K562 (cell line): ENCODE measurements at regions not wholly inside any gene's neighbourhood (a gene's known extent, or its start where the extent isn't known, plus 50 kb on each side); places are given as distances from the start of the nearest gene placed in this dataset.

Source experiments
- ATAC-seq: fragments of 200-7000 bp; cut with Tn5 transposase; 3 replicates; pipeline ENCODE4 v1.9.1; 2020; ENCODE audit warnings: moderate library complexity
- BruUV-seq: library from RNA; stranded (reverse); fragments of 400-500 nt; replicated peaks from 2 replicates; lab custom pipeline; 2021; lab: Mats Ljungman, UMichigan
- CTCF ChIA-PET: fragments of 300-600 bp; formaldehyde crosslinking; extraction: SDS; loops from one replicate; lab custom pipeline; 2021; ENCODE audit warnings: low intra/inter-chr PET ratio; lab: Yijun Ruan, JAX
- POLR2A ChIA-PET: fragments of 300-600, 350-650 bp; sonication (Branson Sonifier 250); formaldehyde crosslinking; extraction: SDS; loops from one replicate; lab custom pipeline; 2021; ENCODE audit warnings: antibody characterized with exemption, inconsistent platforms; lab: Yijun Ruan, JAX
- DNase-seq, 4 experiments: peaks; one replicate each; pipeline versions ENCODE4 v3.0.0 to v3.0.0-alpha.2; 2011 to 2018; ENCODE audit warnings: low spot score in 3 of 4, mixed read lengths in 3 of 4; ENCODE audit errors: extremely low read depth in 1 of 4
- FAIRE-seq: peaks from 2 replicates; lab custom pipeline; 2011; peaks lifted over from hg19 to GRCh38; lab: Jason Lieb, UNC
- H2AFZ ChIP-seq: 2 replicates; pipeline ENCODE4 v1.6.0; 2011; ENCODE audit warnings: low read depth, low read length, control low read depth, inconsistent platforms
- H3K27ac ChIP-seq: fragments of 200-600 bp; 3 replicates; pipeline ENCODE4 v1.8.0; 2011; ENCODE audit warnings: low read depth, mild to moderate bottlenecking, control low read depth, inconsistent platforms, low read length, moderate library complexity, mixed read lengths; ENCODE audit errors: extremely low read depth
- H3K27me3 ChIP-seq, 2 experiments: fragments of 300-600 bp in 1 of 2; 2 replicates in 1 of 2; 3 replicates in 1 of 2; pipeline versions ENCODE4 v1.6.0 to v1.8.0; 2011; ENCODE audit warnings: inconsistent platforms in 2 of 2, low read length in 2 of 2, mild to moderate bottlenecking in 1 of 2, mixed read lengths in 1 of 2, moderate library complexity in 1 of 2; ENCODE audit not compliant: control insufficient read depth in 2 of 2, insufficient read depth in 2 of 2
- H3K36me3 ChIP-seq: fragments of 300-600 bp; 3 replicates; pipeline ENCODE4 v1.8.0; 2011; ENCODE audit warnings: mild to moderate bottlenecking, low read length, inconsistent platforms; ENCODE audit not compliant: control insufficient read depth, insufficient read depth
- H3K4me1 ChIP-seq, 2 experiments: fragments of 200-600 bp in 1 of 2; replicated peaks in 1 of 2; 2 replicates in 1 of 2; 3 replicates in 1 of 2; pipeline versions ENCODE4 v1.5.1 to v1.8.0; 2011; ENCODE audit warnings: inconsistent platforms in 2 of 2, low read length in 2 of 2, mild to moderate bottlenecking in 1 of 2, mixed read lengths in 1 of 2, moderate library complexity in 1 of 2; ENCODE audit not compliant: control insufficient read depth in 2 of 2, insufficient read depth in 2 of 2
- H3K4me2 ChIP-seq: 2 replicates; pipeline ENCODE4 v1.6.1; 2011; ENCODE audit warnings: low read length, control low read depth, inconsistent platforms, mixed read lengths; ENCODE audit not compliant: insufficient read depth
- H3K4me3 ChIP-seq: fragments of 200-600 bp; sonication (generic), shearing (Covaris generic); 2 replicates; pipeline ENCODE4 v1.5.1; 2016; ENCODE audit warnings: control low read depth, inconsistent platforms
- H3K79me2 ChIP-seq: fragments of 200-600 bp; 3 replicates; pipeline ENCODE4 v1.8.0; 2011; ENCODE audit warnings: low read length, inconsistent platforms; ENCODE audit not compliant: control insufficient read depth, insufficient read depth
- H3K9ac ChIP-seq, 2 experiments: 2 replicates each; pipeline versions ENCODE4 v1.6.0 to v1.6.1; 2011; ENCODE audit warnings: low read depth in 2 of 2, low read length in 2 of 2, control low read depth in 1 of 2, inconsistent platforms in 1 of 2, mild to moderate bottlenecking in 1 of 2, mixed read lengths in 1 of 2; ENCODE audit not compliant: insufficient read depth in 1 of 2
- H3K9me1 ChIP-seq: one replicate; pipeline ENCODE4 v1.6.0; 2011; ENCODE audit warnings: inconsistent platforms, mild to moderate bottlenecking, low read length, moderate library complexity; ENCODE audit not compliant: control insufficient read depth, insufficient read depth
- H3K9me3 ChIP-seq: replicated peaks from 2 replicates; pipeline ENCODE4 v1.5.1; 2011; ENCODE audit warnings: low read depth, low read length, inconsistent platforms; ENCODE audit not compliant: control insufficient read depth, insufficient read depth
- H4K20me1 ChIP-seq: replicated peaks from 2 replicates; pipeline ENCODE4 v1.6.1; 2011; ENCODE audit warnings: low read length, inconsistent platforms, mixed read lengths; ENCODE audit not compliant: control insufficient read depth, insufficient read depth
- CBX2 ChIP-seq: fragments of 200-600 bp; sonication (generic); IDR thresholded peaks from one replicate; pipeline ENCODE4 v1.6.1; 2012; ENCODE audit warnings: mild to moderate bottlenecking, low read length, inconsistent platforms; ENCODE audit not compliant: insufficient read depth, poor library complexity, severe bottlenecking
- CHCHD3 ChIP-seq: fragments of 250-450 bp; sonication (Bioruptor Pico); IDR thresholded peaks from 2 replicates; pipeline ENCODE4 v2.1.2; 2022; ENCODE audit warnings: mild to moderate bottlenecking
- DACH1 ChIP-seq: fragments of 450-650 bp; IDR thresholded peaks from 2 replicates; pipeline ENCODE4 v1.6.1; 2018; ENCODE audit not compliant: partially characterized antibody
- ILF3 ChIP-seq: fragments of 450-650 bp; IDR thresholded peaks from 2 replicates; pipeline ENCODE4 v1.6.1; 2018; ENCODE audit warnings: antibody characterized with exemption, mild to moderate bottlenecking, moderate library complexity, borderline replicate concordance
- NFXL1 ChIP-seq: fragments of 450-650 bp; formaldehyde crosslinking; IDR thresholded peaks from 2 replicates; pipeline ENCODE4 v1.4.0; 2021; ENCODE audit warnings: mild to moderate bottlenecking
- NR3C1 ChIP-seq: sonication (generic); formaldehyde crosslinking; IDR thresholded peaks from 2 replicates; pipeline ENCODE4 v1.8.1; 2022; ENCODE audit warnings: missing genetic modification reagents
- SRSF1 ChIP-seq: fragments of 200-400 bp; formaldehyde crosslinking; IDR thresholded peaks from 2 replicates; pipeline ENCODE4 v1.6.1; 2017; ENCODE audit warnings: mild to moderate bottlenecking, low read depth, low read length, moderate library complexity
- ZNF197 ChIP-seq: fragments of 200-800 bp; sonication (Bioruptor generic); IDR thresholded peaks from 2 replicates; pipeline ENCODE4 v1.6.1; 2016; ENCODE audit warnings: low read depth, missing genetic modification characterization, missing compliant biosample characterization
- WGBS: fragments of 100-300 bp; shearing (Covaris generic); methylation state at CpG from one replicate; pipeline ENCODE4 v1.1.6; 2016; ENCODE audit warnings: low coverage, mixed read lengths; ENCODE audit not compliant: insufficient coverage; ENCODE audit errors: missing lambda C conversion rate; 5-methylcytosine and 5-hydroxymethylcytosine counted together
- in situ Hi-C: fragments of 300-500 bp; cut with MboI; formaldehyde crosslinking; loops from 4 replicates; pipeline ENCODE4 v1.15.0; 2018; ENCODE audit warnings: inconsistent platforms, mixed read lengths
- intact Hi-C: fragments of 100-400 bp; cut with micrococcal nuclease; formaldehyde crosslinking; loops from 2 replicates; pipeline ENCODE4 v1.14.2; 2022

- TF ChIP-seq SRSF1 (no peak), ZNF197 (CRISPR knock-in tag) (no peak)
Measured at GRCh38 chr10:62709200-62709599, 95.3 kb upstream of the ADO start (continued).

GRCh38 chr10:62710182-62710581 is 94.3 kb upstream of the ADO start:
- Histone ChIP-seq H4K20me1 (no peaks in the 10 kb centered on the region), H3K36me3 (no peaks in the 10 kb centered on the region), H3K9me3 (no peaks in the 10 kb centered on the region), H3K27ac (no peak overlapping the region), H3K4me2 (no peak overlapping the region), H3K79me2 (no peaks in the 10 kb centered on the region), H3K27me3 (no peaks in the 10 kb centered on the region), H3K9ac (no peak overlapping the region), H3K9me1 (no peaks in the 10 kb centered on the region), H3K4me3 (no peak overlapping the region), H2AFZ (no peak overlapping the region), H3K4me1 (no peaks in the 10 kb centered on the region)
- ChIA-PET CTCF (no interaction called here), POLR2A (no interaction called here)
- no peak for DNase-seq
- intact Hi-C loops = no loop called here
- 2% methylated on average over 4 of the region's 4 CpGs for WGBS
- BruUV-seq = no TSS peak
- no peak for FAIRE-seq
- no peak for ATAC-seq
- TF ChIP-seq CHCHD3 (CRISPR knock-in tag) = no peak
- TF ChIP-seq ILF3 = no peak
- no peak for TF ChIP-seq CBX2
- no peak for TF ChIP-seq DACH1
- no peak for TF ChIP-seq NR3C1
- TF ChIP-seq NFXL1 (CRISPR knock-in tag) = no peak
- in situ Hi-C loops = no loop called here
